Spinal cord (tissue), 9 donors: ENCODE measurements at regions not wholly inside any gene's neighbourhood (a gene's known extent, or its start where the extent isn't known, plus 50 kb on each side); places are given as distances from the start of the nearest gene placed in this dataset.

Experiments
- DNase-seq, 6 donors: peaks; one replicate each; pipeline versions ENCODE4 v3.0.0 to v3.0.0-alpha.2; 2013 to 2015; ENCODE audit warnings: low spot score in 6 of 6, low read depth in 4 of 6
- H3K27ac ChIP-seq: one replicate; pipeline ENCODE4 v1.5.1; 2013; ENCODE audit warnings: low read depth, low read length, control low read depth
- H3K27me3 ChIP-seq: one replicate; pipeline ENCODE4 v1.6.1; 2013; ENCODE audit warnings: low read length; ENCODE audit not compliant: control insufficient read depth, insufficient read depth
- H3K36me3 ChIP-seq: one replicate; pipeline ENCODE4 v1.6.1; 2013; ENCODE audit warnings: low read length; ENCODE audit not compliant: control insufficient read depth, insufficient read depth
- H3K4me1 ChIP-seq: one replicate; pipeline ENCODE4 v1.6.1; 2013; ENCODE audit warnings: low read length; ENCODE audit not compliant: control insufficient read depth, insufficient read depth
- H3K4me3 ChIP-seq: one replicate; pipeline ENCODE4 v1.5.1; 2013; ENCODE audit warnings: low read depth, low read length, control low read depth
- H3K9me3 ChIP-seq: one replicate; pipeline ENCODE4 v1.6.1; 2013; ENCODE audit warnings: low read length; ENCODE audit not compliant: control insufficient read depth, insufficient read depth
- WGBS: methylation state at CpG from one replicate; pipeline ENCODE4 v1.1.5; 2013; ENCODE audit warnings: missing lambda C conversion rate; ENCODE audit not compliant: insufficient coverage; 5-methylcytosine and 5-hydroxymethylcytosine counted together
- donor health status: healthy.

DNA sequence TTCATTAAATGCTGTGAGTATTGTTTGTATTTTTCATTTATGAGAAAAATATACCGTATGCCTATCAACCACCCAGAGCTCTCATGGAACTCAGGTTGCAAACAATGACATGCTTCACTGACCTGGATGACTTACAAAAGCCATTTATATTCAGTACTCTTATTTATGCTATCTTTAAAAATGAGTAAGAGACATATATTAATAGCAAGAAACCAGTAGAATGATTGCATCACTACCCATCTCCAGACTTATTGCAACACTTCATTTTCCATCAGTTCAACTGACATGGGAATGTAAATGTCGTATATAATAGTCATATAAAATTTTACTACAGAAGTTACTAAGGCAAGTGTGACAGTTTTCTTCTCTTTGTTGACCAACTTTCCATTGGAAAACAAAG is 69.1 kb downstream of the OTP start:
- Histone ChIP-seq H3K27ac (no peak overlapping the region), H3K9me3 (no peaks in the 10 kb centered on the region), H3K36me3 (no peaks in the 10 kb centered on the region), H3K27me3 (no peaks in the 10 kb centered on the region), H3K4me1 (no peaks in the 10 kb centered on the region), H3K4me3 (no peak overlapping the region)
- no peak for DNase-seq
- WGBS, result no CpG with 5 or more reads among the region's 2 CpGs

DNA sequence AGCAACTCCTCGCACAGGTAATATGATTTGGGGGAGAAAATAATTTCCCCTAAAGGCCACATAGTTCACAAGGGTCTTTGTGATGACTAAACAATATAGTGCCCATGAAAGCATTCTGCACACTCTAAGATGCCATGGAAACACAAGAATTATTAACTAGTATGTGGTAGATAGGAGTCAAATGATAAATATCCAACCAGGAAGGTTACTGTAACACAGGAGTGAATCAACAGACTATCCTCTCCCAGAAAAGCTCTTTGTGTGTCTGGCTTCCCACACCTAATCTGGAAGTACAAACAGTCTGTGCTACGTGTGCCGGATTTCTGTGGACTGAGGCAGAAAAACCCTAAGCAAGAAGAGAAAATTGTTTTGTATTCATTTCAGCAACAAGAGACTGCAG is 70.0 kb downstream of the OTP start:
- WGBS, result 72% methylated on average over 2 of the region's 3 CpGs
- DNase-seq, result peak in 1 of 6 donors; percentile 17
- H3K27me3 ChIP-seq, result no peaks in the 10 kb centered on the region
- no peaks in the 10 kb centered on the region for H3K9me3 ChIP-seq
- H3K4me3 ChIP-seq, result no peak overlapping the region
- no peaks in the 10 kb centered on the region for H3K4me1 ChIP-seq
- H3K27ac ChIP-seq, result no peak overlapping the region
- H3K36me3 ChIP-seq, result no peaks in the 10 kb centered on the region

DNA sequence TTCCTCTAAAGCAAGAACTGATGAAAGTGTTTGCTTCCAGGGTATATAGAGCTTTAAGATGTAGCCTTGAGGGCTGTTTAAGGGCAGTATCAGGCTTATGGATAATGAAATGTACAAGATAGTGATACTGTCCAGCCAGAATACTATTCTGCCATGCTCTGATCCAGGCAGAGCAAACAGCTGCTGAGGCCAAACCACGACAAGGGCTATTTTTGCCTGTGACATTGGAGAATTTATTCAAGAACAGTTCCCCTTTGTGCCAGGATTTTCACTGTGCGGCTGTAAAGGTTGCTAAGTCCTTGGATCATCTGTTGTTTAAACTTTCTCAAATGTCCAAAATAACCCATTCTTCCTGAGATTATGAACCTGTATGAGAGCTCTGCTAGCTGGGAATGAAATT is 70.4 kb downstream of the OTP start:
- DNase-seq, result peak in 1 of 6 donors; percentile 14
- Histone ChIP-seq H3K9me3 (no peaks in the 10 kb centered on the region), H3K27ac (no peak overlapping the region), H3K36me3 (no peaks in the 10 kb centered on the region), H3K27me3 (no peaks in the 10 kb centered on the region), H3K4me1 (no peaks in the 10 kb centered on the region), H3K4me3 (no peak overlapping the region)
- 67% methylated on average over 1 of the region's 2 CpGs for WGBS

DNA sequence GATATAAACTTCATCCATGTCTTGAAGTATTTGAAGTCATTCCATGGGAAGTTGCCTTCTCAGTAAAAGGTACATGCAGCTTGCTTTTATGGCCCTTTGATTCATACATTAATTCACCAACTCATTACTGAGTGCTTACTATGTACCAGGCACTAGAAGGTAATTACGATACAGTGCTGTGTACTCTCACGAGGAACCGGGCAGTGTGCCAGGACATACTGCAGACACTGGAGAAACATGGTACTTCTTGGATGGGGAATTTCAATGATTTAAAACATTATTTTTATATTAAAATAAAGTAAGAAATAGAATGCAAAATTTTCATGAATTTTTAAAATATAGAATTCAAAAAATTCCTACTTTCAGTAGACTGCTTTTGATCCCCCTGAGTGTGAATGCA is 71.4 kb upstream of the WDR41 start:
- H3K9me3 ChIP-seq, result no peaks in the 10 kb centered on the region
- no peak overlapping the region for H3K4me3 ChIP-seq
- H3K27me3 ChIP-seq, result no peaks in the 10 kb centered on the region
- no peaks in the 10 kb centered on the region for H3K36me3 ChIP-seq
- H3K4me1 ChIP-seq, result no peaks in the 10 kb centered on the region
- no CpG with 5 or more reads among the region's 3 CpGs for WGBS
- no peak overlapping the region for H3K27ac ChIP-seq
- peak in 1 of 6 donors; percentile 14 for DNase-seq

DNA sequence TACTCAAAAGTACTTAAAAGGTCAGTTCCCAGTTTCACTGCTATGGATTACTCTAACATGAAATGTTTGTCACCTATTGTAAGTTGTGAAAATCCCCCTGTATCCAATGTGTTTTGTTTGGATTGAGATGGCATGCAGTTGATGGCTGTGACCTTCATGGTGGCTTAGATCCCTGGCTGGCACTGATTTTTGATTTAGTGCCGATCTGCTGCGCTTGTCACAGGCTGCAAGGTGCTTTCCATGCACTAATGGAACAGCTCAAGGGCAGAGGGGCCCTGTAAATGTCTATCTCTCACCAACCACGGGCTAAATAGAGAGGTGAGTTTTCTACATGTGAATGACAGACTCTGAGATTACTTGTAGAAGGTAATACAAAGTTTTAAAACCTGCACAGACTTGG is 69.8 kb upstream of the WDR41 start:
- H3K27ac ChIP-seq, result no peak overlapping the region
- no peaks in the 10 kb centered on the region for H3K4me1 ChIP-seq
- H3K4me3 ChIP-seq, result no peak overlapping the region
- DNase-seq, result no peak
- 79% methylated on average over 2 of the region's 3 CpGs for WGBS
- no peaks in the 10 kb centered on the region for H3K9me3 ChIP-seq
- H3K27me3 ChIP-seq, result no peaks in the 10 kb centered on the region
- no peaks in the 10 kb centered on the region for H3K36me3 ChIP-seq

DNA sequence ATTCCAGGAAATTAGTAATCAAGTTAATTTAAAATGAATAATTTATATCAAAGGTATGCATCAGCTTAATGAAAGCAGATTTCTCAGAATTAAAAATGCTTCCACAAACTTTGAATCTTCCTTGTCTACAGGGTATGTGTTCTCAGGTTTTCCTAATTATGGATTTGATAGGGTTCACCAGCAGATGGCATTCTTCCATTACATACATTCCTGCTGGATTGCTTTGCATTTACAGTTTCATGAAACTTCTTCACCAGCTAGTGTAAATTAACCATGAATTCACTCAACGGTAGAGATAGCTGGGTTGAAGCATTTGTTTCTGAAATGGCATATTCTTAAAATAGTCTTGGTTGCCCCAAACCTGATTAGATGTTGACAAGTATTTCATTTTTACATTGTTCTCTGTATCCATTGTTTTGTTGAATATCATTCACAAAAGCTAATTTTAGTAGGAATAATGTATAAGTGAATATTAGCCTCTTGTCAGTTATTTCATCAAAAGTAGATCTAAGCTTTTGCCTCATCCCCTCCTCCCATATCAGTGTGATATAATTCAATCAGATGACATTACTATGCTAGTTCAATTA is 68.7 kb upstream of the WDR41 start:
- no CpG with 5 or more reads among the region's 1 CpG for WGBS

DNA sequence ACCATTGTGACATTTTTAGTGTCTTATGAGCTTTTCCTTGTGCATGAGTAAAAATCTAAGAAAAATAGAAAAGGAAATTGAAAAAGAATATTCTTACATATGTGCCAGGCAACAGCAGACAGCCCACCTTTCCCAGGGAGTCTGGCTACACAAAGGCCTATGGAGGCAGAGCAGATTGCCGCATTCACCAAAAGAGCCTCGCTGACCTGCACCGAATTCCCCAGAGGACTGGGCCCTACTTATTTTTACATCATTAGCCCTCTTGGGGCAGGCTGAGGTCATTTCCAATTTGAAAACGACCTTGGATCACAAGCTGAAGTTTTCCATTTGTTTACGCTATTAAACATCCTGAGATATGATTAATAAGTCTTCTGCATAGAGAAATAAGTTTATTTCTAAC is 66.2 kb upstream of the WDR41 start:
- Histone ChIP-seq H3K4me3 (no peak overlapping the region), H3K27ac (no peak overlapping the region), H3K36me3 (no peaks in the 10 kb centered on the region), H3K9me3 (no peaks in the 10 kb centered on the region), H3K4me1 (no peaks in the 10 kb centered on the region), H3K27me3 (no peaks in the 10 kb centered on the region)
- DNase-seq, result no peak
- WGBS, result 81% methylated on average over 3 of the region's 5 CpGs

More for the DNA sequence above, 68.7 kb upstream of the WDR41 start:
- Histone ChIP-seq H3K27ac (no peak overlapping the region), H3K4me1 (no peaks in the 10 kb centered on the region), H3K27me3 (no peaks in the 10 kb centered on the region), H3K36me3 (no peaks in the 10 kb centered on the region), H3K4me3 (no peak overlapping the region), H3K9me3 (no peaks in the 10 kb centered on the region)
- DNase-seq, result peak; percentile 26 to 91 (median 48)

DNA sequence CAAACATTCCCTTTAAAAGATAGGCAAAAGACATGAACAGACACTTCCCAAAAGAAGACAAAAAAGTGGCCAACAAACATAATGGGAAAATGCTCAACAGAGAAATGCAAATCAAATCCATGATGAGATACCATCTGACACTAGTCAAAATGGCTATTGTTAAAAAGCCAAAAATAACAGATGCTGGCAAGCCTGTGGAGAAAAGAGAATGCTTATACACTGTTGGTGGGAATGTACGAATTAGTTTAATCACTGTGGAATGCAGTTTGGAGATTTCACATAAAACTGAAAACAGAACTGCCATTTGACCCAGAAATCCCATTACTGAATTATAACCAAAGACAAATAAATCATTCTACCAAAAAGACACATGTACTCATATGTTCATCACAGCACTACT is 58.3 kb upstream of the WDR41 start:
- Histone ChIP-seq H3K9me3 (no peaks in the 10 kb centered on the region), H3K4me3 (no peak overlapping the region), H3K27me3 (no peaks in the 10 kb centered on the region), H3K27ac (no peak overlapping the region), H3K4me1 (no peaks in the 10 kb centered on the region), H3K36me3 (no peaks in the 10 kb centered on the region)
- no CpG with 5 or more reads among the region's 1 CpG for WGBS
- peak in 1 of 6 donors; percentile 35 for DNase-seq

DNA sequence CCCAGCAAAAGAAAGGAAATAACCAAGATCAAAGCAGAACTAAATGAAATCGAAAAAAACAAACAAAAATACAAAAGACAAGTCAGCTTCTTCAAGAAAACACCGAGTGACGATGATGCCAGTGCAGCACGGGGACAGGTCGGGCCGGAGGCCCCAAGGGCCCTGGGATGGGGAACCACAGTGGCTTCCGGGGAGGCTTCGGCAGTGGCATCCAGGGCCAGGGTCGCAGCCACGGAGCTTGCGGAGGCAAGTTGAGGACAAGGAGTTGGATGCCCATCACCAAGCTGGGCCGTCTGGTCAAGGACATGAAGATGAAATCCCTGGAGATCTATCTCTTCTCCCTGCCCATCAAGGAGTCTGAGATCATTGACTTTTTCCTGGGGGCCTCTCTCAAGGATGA is 53.2 kb upstream of the WDR41 start:
- H3K36me3 ChIP-seq, result no peaks in the 10 kb centered on the region
- H3K4me3 ChIP-seq, result no peak overlapping the region
- no peaks in the 10 kb centered on the region for H3K27me3 ChIP-seq
- WGBS, result 96% methylated on average over 12 of the region's 12 CpGs
- H3K9me3 ChIP-seq, result no peaks in the 10 kb centered on the region
- no peak overlapping the region for H3K27ac ChIP-seq
- DNase-seq, result no peak
- no peaks in the 10 kb centered on the region for H3K4me1 ChIP-seq
